ENCODE measurements at regions not wholly inside any gene's neighbourhood (a gene's known extent, or its start where the extent isn't known, plus 50 kb on each side); places are given as distances from the start of the nearest gene placed in this dataset.

- TF ChIP-seq POLR2A (IDR thresholded peaks at IDR 0.05) (no peak), CTCF (IDR thresholded peaks at IDR 0.05) (no peak), POLR2AphosphoS5 (IDR thresholded peaks at IDR 0.05) (no peak), EP300 (IDR thresholded peaks at IDR 0.05) (no peak)
Measured at GRCh38 chr21:19995253-19995652, 1003.0 kb upstream of the NCAM2 start.
